K562 (cell line): ENCODE measurements at regions not wholly inside any gene's neighbourhood (a gene's known extent, or its start where the extent isn't known, plus 50 kb on each side); places are given as distances from the start of the nearest gene placed in this dataset.

Experiments used
- ASH1L ChIP-seq: fragments of 450-650 bp; IDR thresholded peaks from 2 replicates; pipeline ENCODE4 v1.6.1; 2018; ENCODE audit warnings: borderline replicate concordance, mild to moderate bottlenecking, low read depth; ENCODE audit not compliant: partially characterized antibody
- CGGBP1 ChIP-seq: fragments of 250-450 bp; sonication (Bioruptor Pico); IDR thresholded peaks from 2 replicates; pipeline ENCODE4 v1.9.0; 2021; ENCODE audit warnings: mild to moderate bottlenecking
- COPS2 ChIP-seq: fragments of 450-650 bp; conservative IDR thresholded peaks from 2 replicates; pipeline ENCODE4 v1.6.1; 2016; ENCODE audit warnings: mild to moderate bottlenecking, moderate library complexity
- GTF3C2 ChIP-seq: IDR thresholded peaks from 3 replicates; pipeline ENCODE4 v1.6.1; 2011; ENCODE audit warnings: borderline replicate concordance, mild to moderate bottlenecking, moderate library complexity; ENCODE audit not compliant: insufficient read length; ENCODE audit errors: extremely low read depth
- HDAC1 ChIP-seq, 2 experiments: fragments of 450-650 bp; IDR thresholded peaks; 2 replicates each; pipeline ENCODE4 v1.6.1; 2016 to 2017; ENCODE audit warnings: inconsistent platforms in 1 of 2, mild to moderate bottlenecking in 1 of 2, moderate library complexity in 1 of 2
- HDAC3 ChIP-seq: fragments of 450-650 bp; IDR thresholded peaks from 2 replicates; pipeline ENCODE4 v1.6.1; 2018; ENCODE audit warnings: borderline replicate concordance, mild to moderate bottlenecking, moderate library complexity; ENCODE audit not compliant: partially characterized antibody
- HNRNPH1 ChIP-seq: fragments of 200-400 bp; formaldehyde crosslinking; optimal IDR thresholded peaks from 2 replicates; pipeline ENCODE3; 2017; ENCODE audit warnings: low read depth, mild to moderate bottlenecking, low read length, moderate library complexity
- HNRNPK ChIP-seq: fragments of 200-400 bp; formaldehyde crosslinking; IDR thresholded peaks from one replicate; pipeline ENCODE4 v1.6.1; 2018; ENCODE audit warnings: mild to moderate bottlenecking, low read depth, low read length; ENCODE audit not compliant: poor library complexity, severe bottlenecking
- L3MBTL2 ChIP-seq: fragments of 450-650 bp; IDR thresholded peaks from 2 replicates; pipeline ENCODE4 v1.6.1; 2016; ENCODE audit warnings: mild to moderate bottlenecking, moderate library complexity
- NELFE ChIP-seq: IDR thresholded peaks from 2 replicates; pipeline ENCODE4 v1.6.1; 2011; ENCODE audit warnings: mild to moderate bottlenecking; ENCODE audit not compliant: insufficient read depth, insufficient read length
- NFYB ChIP-seq: IDR thresholded peaks from 2 replicates; pipeline ENCODE4 v1.6.1; 2011; ENCODE audit warnings: mild to moderate bottlenecking, moderate library complexity; ENCODE audit not compliant: insufficient read length; ENCODE audit errors: extremely low read depth
- NR2F6 ChIP-seq: fragments of 450-650 bp; formaldehyde crosslinking; IDR thresholded peaks from 2 replicates; pipeline ENCODE4 v1.4.0; 2020; ENCODE audit warnings: mild to moderate bottlenecking
- PHF8 ChIP-seq: fragments of 200-600 bp; sonication (generic); IDR thresholded peaks from 2 replicates; pipeline ENCODE4 v1.6.1; 2012; ENCODE audit warnings: mixed run types, mild to moderate bottlenecking, inconsistent platforms, low read length, moderate library complexity, borderline replicate concordance
- RAD51 ChIP-seq: fragments of 450-650 bp; IDR thresholded peaks from 2 replicates; pipeline ENCODE4 v1.7.1; 2016; ENCODE audit warnings: low read depth, mild to moderate bottlenecking, borderline replicate concordance
- SRSF3 ChIP-seq: fragments of 200-400 bp; formaldehyde crosslinking; IDR thresholded peaks from 2 replicates; pipeline ENCODE4 v1.6.1; 2016; ENCODE audit warnings: mild to moderate bottlenecking, low read length, moderate library complexity; ENCODE audit not compliant: insufficient read depth
- STAG1 ChIP-seq: sonication (generic); formaldehyde crosslinking; IDR thresholded peaks from 2 replicates; pipeline ENCODE4 v1.5.0; 2020; ENCODE audit warnings: missing genetic modification reagents, borderline replicate concordance
- TSC22D4 ChIP-seq: fragments of 450-650 bp; IDR thresholded peaks from 2 replicates; pipeline ENCODE4 v1.6.1; 2016; ENCODE audit warnings: missing genetic modification characterization, missing biosample characterization, control low read depth
- XRCC4 ChIP-seq: IDR thresholded peaks from one replicate; pipeline ENCODE4 v1.6.1; 2011; ENCODE audit not compliant: insufficient read depth, insufficient read length; ENCODE audit errors: extremely low read depth
- ZC3H4 ChIP-seq: sonication (generic); formaldehyde crosslinking; IDR thresholded peaks from 2 replicates; pipeline ENCODE4 v1.9.0; 2021; ENCODE audit warnings: missing genetic modification reagents, borderline replicate concordance
- ZFP30 ChIP-seq: fragments of 250-450 bp; sonication (Bioruptor Pico); IDR thresholded peaks from 2 replicates; pipeline ENCODE4 v1.8.0; 2022; ENCODE audit warnings: moderate library complexity, mild to moderate bottlenecking, inconsistent platforms, borderline replicate concordance
- ZNF217 ChIP-seq: sonication (generic); formaldehyde crosslinking; IDR thresholded peaks from 2 replicates; pipeline ENCODE4 v1.8.0; 2022; ENCODE audit warnings: mild to moderate bottlenecking, missing genetic modification reagents
- ZNF23 ChIP-seq: fragments of 250-450 bp; sonication (Bioruptor Pico); IDR thresholded peaks from 2 replicates; pipeline ENCODE4 v1.4.0; 2020; ENCODE audit warnings: mild to moderate bottlenecking
- ZNF347 ChIP-seq: fragments of 450-650 bp; formaldehyde crosslinking; IDR thresholded peaks from 2 replicates; pipeline ENCODE4 v1.4.0; 2020; ENCODE audit warnings: low read depth, mild to moderate bottlenecking, moderate library complexity
- ZNF695 ChIP-seq: fragments of 450-650 bp; formaldehyde crosslinking; IDR thresholded peaks from 2 replicates; pipeline ENCODE4 v1.4.0; 2020; ENCODE audit warnings: mild to moderate bottlenecking, moderate library complexity
- TF ChIP-seq, protein P1 (sequence below): fragments of 250-450 bp; sonication (Bioruptor Pico); IDR thresholded peaks from 2 replicates; pipeline ENCODE4 v1.8.0; 2022; ENCODE audit warnings: inconsistent platforms

GRCh38 chr6:27810768-27811450, 101.3 kb downstream of the OR2B2 start (continued):
- TF ChIP-seq, protein P1, sequence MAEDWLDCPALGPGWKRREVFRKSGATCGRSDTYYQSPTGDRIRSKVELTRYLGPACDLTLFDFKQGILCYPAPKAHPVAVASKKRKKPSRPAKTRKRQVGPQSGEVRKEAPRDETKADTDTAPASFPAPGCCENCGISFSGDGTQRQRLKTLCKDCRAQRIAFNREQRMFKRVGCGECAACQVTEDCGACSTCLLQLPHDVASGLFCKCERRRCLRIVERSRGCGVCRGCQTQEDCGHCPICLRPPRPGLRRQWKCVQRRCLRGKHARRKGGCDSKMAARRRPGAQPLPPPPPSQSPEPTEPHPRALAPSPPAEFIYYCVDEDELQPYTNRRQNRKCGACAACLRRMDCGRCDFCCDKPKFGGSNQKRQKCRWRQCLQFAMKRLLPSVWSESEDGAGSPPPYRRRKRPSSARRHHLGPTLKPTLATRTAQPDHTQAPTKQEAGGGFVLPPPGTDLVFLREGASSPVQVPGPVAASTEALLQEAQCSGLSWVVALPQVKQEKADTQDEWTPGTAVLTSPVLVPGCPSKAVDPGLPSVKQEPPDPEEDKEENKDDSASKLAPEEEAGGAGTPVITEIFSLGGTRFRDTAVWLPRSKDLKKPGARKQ (CRISPR knock-in tag): 0 out of 2 replicates have a peak, but pooled peaks have one; percentile 46
- TF ChIP-seq HNRNPK (no peak), PHF8 (no peak), ASH1L (no peak), RAD51 (no peak), STAG1 (CRISPR knock-in tag) (no peak), NELFE (no peak), NFYB (no peak), COPS2 (no peak), ZNF217 (CRISPR knock-in tag) (no peak), HDAC1 (IDR thresholded peaks at IDR 0.05) (no peak), ZNF695 (CRISPR knock-in tag) (no peak), ZNF23 (0 out of 2 replicates have a peak, but pooled peaks have one; percentile 52), ZNF347 (CRISPR knock-in tag) (0 out of 2 replicates have a peak, but pooled peaks have one; percentile 64), TSC22D4 (tag) (no peak), L3MBTL2 (no peak), HDAC3 (no peak), SRSF3 (no peak), XRCC4 (no peak), GTF3C2 (no peak), NR2F6 (CRISPR knock-in tag) (no peak), HNRNPH1 (no peak), ZFP30 (0 out of 2 replicates have a peak, but pooled peaks have one; percentile 23), CGGBP1 (CRISPR knock-in tag) (no peak; the same call in 1 of the 2 replicates), ZC3H4 (CRISPR knock-in tag) (0 out of 2 replicates have a peak, but pooled peaks have one; percentile 73)
